ENCODE measurements at regions not wholly inside any gene's neighbourhood (a gene's known extent, or its start where the extent isn't known, plus 50 kb on each side); places are given as distances from the start of the nearest gene placed in this dataset.

DNA sequence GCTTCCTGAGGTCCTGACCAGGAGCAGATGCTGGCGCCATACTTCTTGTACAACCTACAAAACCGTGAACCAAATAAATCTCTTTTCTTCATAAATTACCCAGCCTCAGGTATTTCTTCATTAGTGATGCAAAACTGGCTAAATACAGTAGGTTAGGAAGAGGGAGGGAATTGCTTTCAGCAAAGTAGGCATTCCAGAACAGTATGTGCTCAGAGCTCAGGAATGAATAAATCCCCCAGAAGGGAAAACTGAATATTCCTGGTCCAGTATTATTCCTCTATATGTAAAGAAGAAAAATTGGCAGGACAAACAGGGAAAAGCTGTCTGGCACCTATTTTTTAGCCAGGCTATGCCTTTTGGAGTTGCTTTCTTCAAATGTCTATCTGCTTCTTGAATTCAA lies 577.1 kb downstream of the PSAT1 start:
- Histone ChIP-seq H3K27ac (no peak overlapping the region), H3K4me3 (no peak overlapping the region), H3K36me3 (no peaks in the 10 kb centered on the region), H3K27me3 (no peaks in the 10 kb centered on the region), H3K9me3 (peaks cover 0 to 10% (median 6%) of the 10 kb centered on the region in 4 donors), H3K4me1 (no peaks in the 10 kb centered on the region)
- no peak for DNase-seq
- 79 to 88% (median 80%) methylated on average over 2 of the region's 2 CpGs for WGBS, 5 donors
- intact Hi-C loops (cut with DNase I; ENCODE audit: low total_unique reads): no loop called here
- TF ChIP-seq EP300 (IDR thresholded peaks at IDR 0.05): no peak

DNA sequence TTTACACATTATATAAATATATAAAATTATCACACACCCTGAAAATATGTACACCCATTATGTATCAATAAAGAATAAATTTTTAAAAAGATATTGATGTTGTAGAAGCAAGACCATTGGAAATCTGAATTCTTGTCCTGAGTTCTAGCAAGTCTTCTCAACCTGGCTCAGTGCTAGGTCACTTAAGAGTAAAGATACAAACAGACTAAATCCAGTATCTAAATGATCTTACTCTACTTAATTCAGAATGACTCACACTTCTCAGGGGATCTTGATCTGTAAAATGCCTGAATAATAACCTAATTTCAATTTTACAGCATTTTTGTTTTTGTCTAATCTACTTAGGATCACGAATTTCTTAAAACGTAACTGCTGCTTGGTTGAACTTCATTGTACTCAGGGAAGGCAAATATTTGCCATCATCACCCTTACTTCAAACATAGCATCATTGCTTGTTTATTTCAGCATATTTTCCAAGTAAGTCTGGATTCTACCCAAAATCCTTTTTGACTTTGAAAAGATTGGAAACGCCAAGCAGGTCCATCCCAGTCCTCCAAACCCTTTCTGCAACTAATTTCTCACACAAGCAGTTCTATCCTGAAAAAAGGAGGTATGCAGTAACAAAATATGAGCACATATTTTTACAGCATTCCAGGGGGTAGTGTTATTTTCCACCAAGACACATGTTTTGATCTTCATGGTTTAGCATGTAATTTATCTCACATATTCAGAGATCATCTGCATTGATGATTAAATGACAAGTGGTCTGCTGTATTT lies 582.6 kb downstream of the PSAT1 start:
- no peak overlapping the region for H3K27ac ChIP-seq
- intact Hi-C loops (cut with DNase I; ENCODE audit: low total_unique reads): no loop called here
- DNase-seq: no peak
- TF ChIP-seq EP300 (IDR thresholded peaks at IDR 0.05): no peak
- TF ChIP-seq POLR2AphosphoS5 (IDR thresholded peaks at IDR 0.05): no peak
- TF ChIP-seq POLR2A (IDR thresholded peaks at IDR 0.05): no peak
- TF ChIP-seq CTCF (IDR thresholded peaks at IDR 0.05): no peak
- WGBS, 5 donors: 27 to 37% (median 32%) methylated on average over 3 of the region's 3 CpGs
- H3K4me1 ChIP-seq: no peaks in the 10 kb centered on the region
- no peak overlapping the region for H3K4me3 ChIP-seq
- no peaks in the 10 kb centered on the region for H3K36me3 ChIP-seq
- no peaks in the 10 kb centered on the region for H3K27me3 ChIP-seq
- H3K9me3 ChIP-seq: no peaks in the 10 kb centered on the region

DNA sequence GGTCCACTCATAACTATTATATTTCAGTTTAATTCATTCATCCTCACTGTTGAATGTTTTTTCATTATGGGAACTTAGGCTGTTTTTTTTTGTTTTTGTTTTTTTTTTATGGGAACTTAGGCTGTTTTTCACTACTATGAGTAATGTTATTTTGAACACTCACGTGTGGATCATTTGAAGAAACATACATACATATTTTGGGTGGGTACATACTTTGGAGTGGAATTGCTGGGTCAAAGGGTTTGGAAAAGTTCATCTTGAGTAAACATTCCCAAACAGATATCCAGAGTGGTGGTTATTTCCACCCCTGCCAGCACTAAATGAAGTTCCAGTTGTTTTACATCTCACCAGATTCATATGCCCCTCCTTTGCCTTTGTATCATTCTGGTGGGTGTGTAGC lies 584.4 kb downstream of the PSAT1 start:
- TF ChIP-seq POLR2A (IDR thresholded peaks at IDR 0.05) (no peak), POLR2AphosphoS5 (IDR thresholded peaks at IDR 0.05) (no peak), CTCF (IDR thresholded peaks at IDR 0.05) (no peak), EP300 (IDR thresholded peaks at IDR 0.05) (no peak)
- H3K9me3 ChIP-seq: no peaks in the 10 kb centered on the region
- no peaks in the 10 kb centered on the region for H3K4me1 ChIP-seq
- H3K36me3 ChIP-seq: no peaks in the 10 kb centered on the region
- 14 to 38% (median 25%) methylated on average over 1 of the region's 1 CpG for WGBS, 5 donors
- H3K4me3 ChIP-seq: no peak overlapping the region
- intact Hi-C loops (cut with DNase I; ENCODE audit: low total_unique reads): no loop called here
- no peak for DNase-seq
- H3K27ac ChIP-seq: no peak overlapping the region
- H3K27me3 ChIP-seq: no peaks in the 10 kb centered on the region

DNA sequence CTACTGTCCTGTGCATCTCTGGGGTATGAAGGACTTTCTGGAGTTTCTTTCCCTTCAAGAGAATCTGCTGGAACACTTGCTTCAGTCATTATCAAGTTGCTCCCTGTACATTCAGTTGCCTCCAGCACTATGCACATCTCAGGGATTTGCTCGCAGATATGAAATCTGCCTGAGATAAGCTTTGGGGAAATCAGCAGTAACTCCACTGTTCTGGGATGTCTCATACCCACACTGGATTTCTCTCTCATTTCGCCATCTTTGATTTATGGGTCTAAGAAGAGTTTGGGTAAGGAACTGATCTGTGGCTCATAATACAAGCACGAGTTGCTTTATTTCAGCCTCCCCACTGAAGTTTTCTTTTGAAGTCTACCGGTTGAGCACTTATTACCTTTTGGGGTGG lies 585.6 kb downstream of the PSAT1 start:
- H3K27ac ChIP-seq: no peak overlapping the region
- H3K4me3 ChIP-seq: no peak overlapping the region
- 83 to 88% (median 86%) methylated on average over 4 of the region's 4 CpGs for WGBS, 5 donors
- intact Hi-C loops (cut with DNase I; ENCODE audit: low total_unique reads): no loop called here
- H3K36me3 ChIP-seq: no peaks in the 10 kb centered on the region
- DNase-seq: no peak
- H3K4me1 ChIP-seq: no peaks in the 10 kb centered on the region
- no peaks in the 10 kb centered on the region for H3K9me3 ChIP-seq
- TF ChIP-seq EP300 (IDR thresholded peaks at IDR 0.05) (no peak), POLR2A (IDR thresholded peaks at IDR 0.05) (no peak), POLR2AphosphoS5 (IDR thresholded peaks at IDR 0.05) (no peak), CTCF (IDR thresholded peaks at IDR 0.05) (no peak)
- no peaks in the 10 kb centered on the region for H3K27me3 ChIP-seq

DNA sequence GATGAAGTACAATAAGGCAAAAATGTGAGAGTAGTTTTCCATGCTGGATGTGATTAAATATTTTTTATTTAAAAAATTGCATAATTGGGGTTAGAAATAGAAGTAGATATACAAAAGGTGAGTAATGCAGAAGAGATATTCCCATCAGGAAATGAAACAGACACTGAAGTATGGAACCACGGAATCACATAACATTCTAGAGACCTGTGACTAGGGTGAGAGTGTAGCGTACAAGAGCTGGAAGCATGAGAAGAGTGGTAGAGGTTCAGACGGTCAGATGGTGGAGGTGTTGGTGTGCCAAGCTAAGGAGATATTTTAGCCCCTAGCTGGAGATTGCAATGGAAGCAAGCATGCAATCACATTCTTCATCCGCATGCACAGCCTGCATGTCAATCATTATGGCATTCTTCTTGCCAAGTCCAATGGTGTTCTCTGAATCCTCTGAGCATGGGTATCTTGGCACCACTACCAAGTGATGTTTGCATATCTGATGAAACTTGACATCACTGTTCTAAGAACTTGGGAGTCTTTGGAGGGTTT lies 587.8 kb downstream of the PSAT1 start:
- no peaks in the 10 kb centered on the region for H3K36me3 ChIP-seq
- no peaks in the 10 kb centered on the region for H3K4me1 ChIP-seq
- no peak overlapping the region for H3K4me3 ChIP-seq
- no peak for DNase-seq
- intact Hi-C loops (cut with DNase I; ENCODE audit: low total_unique reads): no loop called here
- peaks cover 0 to 6% (median 2%) of the 10 kb centered on the region in 4 donors for H3K9me3 ChIP-seq
- no peak for TF ChIP-seq EP300 (IDR thresholded peaks at IDR 0.05)
- TF ChIP-seq CTCF (IDR thresholded peaks at IDR 0.05): no peak
- 83 to 93% (median 87%) methylated on average over 4 of the region's 4 CpGs for WGBS, 5 donors
- no peaks in the 10 kb centered on the region for H3K27me3 ChIP-seq
- no peak overlapping the region for H3K27ac ChIP-seq

Data from stomach (tissue), 8 donors.